ENCODE measurements at regions not wholly inside any gene's neighbourhood (a gene's known extent, or its start where the extent isn't known, plus 50 kb on each side); places are given as distances from the start of the nearest gene placed in this dataset.
"Not testable (repeated sequence)": the region's sequence is repeated elsewhere in the genome, so short reads cannot be mapped to it uniquely, and the experiment has no call there.

DNA sequence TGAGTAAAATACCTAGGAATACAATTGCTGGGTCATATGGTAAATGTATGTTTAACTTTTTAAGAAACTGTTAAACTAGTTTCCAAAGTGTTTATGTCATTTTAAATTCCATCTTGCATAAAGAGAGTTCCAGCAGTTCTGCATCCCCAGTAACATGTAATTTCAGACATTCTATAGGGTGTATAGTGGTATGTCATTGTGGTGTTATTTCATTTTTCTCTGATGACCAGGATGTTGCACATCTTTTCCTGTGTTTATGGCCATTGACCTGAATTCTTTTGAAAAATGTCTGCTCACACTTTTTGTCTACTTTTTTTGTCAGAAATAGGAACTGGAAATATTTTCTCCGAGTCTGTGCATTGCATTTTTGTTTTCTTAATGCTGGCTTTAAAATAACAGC, 128.9 kb downstream of the TMEM200A start:
- in situ Hi-C loops (cut with MboI; ENCODE audit: low sequenced_read_pairs) = no loop called here
- Histone ChIP-seq H3K4me3 (no peak overlapping the region), H3K36me3 (replicated peaks) (no peaks in the 10 kb centered on the region), H3K9me3 (no peaks in the 10 kb centered on the region), H3K4me1 (no peaks in the 10 kb centered on the region), H3K27me3 (ENCODE audit: low read depth) (no peaks in the 10 kb centered on the region)
- DNase-seq (ENCODE audit: low spot score in 2 of 2) = no peak

DNA sequence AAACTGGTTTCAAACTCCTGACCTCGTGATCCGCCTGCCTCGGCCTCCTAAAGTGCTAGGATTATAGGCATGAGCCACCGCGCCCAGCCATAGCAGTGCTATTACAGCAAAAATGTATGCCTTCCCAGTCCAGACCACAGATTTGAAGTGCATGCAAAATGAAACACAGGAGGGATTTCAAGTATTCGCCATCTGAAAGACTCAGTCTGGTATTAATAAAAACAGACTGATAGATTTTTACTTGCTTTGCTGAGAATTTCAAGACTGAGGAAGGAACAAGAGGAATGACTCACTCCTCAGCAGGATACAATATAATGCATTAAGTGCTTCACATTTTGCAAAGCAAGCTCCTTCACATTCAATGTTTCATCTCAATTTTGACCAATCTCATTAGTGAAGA, 134.9 kb downstream of the TMEM200A start:
- H3K4me1 ChIP-seq = no peaks in the 10 kb centered on the region
- no peak overlapping the region for H3K4me3 ChIP-seq
- H3K36me3 ChIP-seq (replicated peaks) = no peaks in the 10 kb centered on the region
- in situ Hi-C loops (cut with MboI; ENCODE audit: low sequenced_read_pairs) = no loop called here
- DNase-seq (ENCODE audit: low spot score in 2 of 2) = no peak
- H3K27me3 ChIP-seq (ENCODE audit: low read depth) = no peaks in the 10 kb centered on the region
- no peaks in the 10 kb centered on the region for H3K9me3 ChIP-seq

DNA sequence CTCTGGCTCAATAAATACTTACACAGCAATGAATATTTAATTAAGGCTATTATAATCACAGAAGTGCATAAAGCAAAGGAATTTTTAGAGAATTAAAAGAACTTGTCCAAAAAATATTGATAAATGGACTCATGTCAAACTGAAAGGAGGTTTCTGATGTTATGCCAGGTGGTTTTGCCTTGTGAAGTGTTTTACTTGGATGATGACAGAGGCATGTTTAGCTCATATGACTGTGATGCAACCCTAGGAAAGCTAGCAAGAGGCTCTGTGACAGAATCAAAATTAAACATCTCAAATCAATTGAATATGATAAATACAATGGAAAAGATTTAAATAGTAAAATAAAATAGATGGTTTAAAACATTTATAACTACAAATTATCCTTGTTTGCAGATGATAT, 137.3 kb downstream of the TMEM200A start:
- in situ Hi-C loops (cut with MboI; ENCODE audit: low sequenced_read_pairs) = no loop called here
- H3K4me1 ChIP-seq = no peaks in the 10 kb centered on the region

DNA sequence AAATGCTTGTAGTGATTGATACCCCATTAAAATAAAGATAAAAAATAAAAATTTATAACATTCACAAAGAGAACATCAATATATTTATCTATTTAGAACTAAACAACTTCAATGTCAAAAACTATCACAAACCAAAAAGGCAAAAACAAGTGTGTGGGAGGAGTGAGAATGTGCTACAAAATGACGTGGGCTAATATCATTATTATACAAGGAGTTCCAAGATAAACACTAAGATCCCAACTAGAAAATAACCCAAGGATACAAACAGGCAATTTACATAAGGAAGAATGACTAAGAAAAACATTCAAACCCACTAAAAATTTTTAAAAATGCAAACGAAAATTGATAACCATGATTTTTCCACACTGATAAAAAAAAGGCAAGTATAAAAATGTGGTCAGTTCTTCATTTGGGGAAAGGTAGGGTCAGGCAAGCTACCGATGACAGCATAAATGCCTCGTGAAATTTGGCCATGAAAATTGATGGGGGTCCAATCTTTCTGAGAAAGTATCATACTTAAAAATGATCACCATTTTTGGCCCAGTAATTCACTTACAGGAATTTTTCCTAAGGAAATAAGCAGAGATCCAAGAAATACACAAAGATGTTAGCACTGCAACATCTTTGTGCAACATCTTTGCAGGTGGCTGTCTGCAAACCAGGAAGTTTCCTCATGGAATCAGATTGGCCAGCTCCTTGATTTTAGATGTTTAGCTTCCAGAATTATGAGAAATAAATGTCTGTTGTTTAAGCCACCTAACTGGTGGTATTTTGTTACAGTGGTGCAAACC, 140.2 kb downstream of the TMEM200A start:
- DNase-seq (ENCODE audit: low spot score in 2 of 2) = no peak

More for the DNA sequence above, 137.3 kb downstream of the TMEM200A start:
- H3K9me3 ChIP-seq = no peaks in the 10 kb centered on the region
- H3K4me3 ChIP-seq = no peak overlapping the region
- H3K27me3 ChIP-seq (ENCODE audit: low read depth) = no peaks in the 10 kb centered on the region
- DNase-seq (ENCODE audit: low spot score in 2 of 2) = no peak
- no peaks in the 10 kb centered on the region for H3K36me3 ChIP-seq (replicated peaks)

DNA sequence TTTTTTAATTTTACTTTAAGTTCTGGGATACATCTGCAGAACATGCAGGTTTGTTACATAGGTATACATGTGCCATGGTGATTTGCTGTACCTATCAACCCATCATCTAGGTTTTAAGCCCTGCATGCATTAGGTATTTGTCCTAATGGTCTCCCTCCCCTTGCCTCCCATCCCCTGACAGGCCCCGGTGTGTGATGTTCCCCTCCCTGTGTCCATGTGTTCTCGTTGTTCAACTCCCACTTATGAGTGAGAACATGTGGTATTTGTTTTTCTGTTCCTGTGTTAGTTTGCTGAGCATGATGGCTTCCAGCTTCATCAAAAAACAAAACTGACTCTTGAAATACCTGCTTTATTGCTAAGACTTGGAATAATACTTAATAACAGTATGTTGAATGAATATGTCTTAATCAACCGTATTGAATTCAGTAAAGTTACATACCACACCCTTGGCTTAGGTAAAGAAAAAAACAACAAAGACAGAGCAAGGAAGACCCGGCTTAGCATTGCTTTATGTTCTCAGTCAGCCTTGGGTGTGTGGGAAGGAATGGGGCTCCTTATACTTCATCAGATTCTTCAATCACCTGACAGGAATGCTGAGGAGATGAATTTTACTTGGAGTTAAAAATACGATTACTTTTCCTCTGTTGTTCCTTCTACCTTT, 141.3 kb downstream of the TMEM200A start:
- H3K4me1 ChIP-seq; H3K9me3 ChIP-seq; H3K36me3 ChIP-seq (replicated peaks); H3K27me3 ChIP-seq (ENCODE audit: low read depth); in situ Hi-C loops (cut with MboI; ENCODE audit: low sequenced_read_pairs); DNase-seq (ENCODE audit: low spot score in 2 of 2); H3K4me3 ChIP-seq: not testable (repeated sequence)

More for the DNA sequence above, 140.2 kb downstream of the TMEM200A start:
- in situ Hi-C loops (cut with MboI; ENCODE audit: low sequenced_read_pairs) = no loop called here
- Histone ChIP-seq H3K9me3 (no peaks in the 10 kb centered on the region), H3K27me3 (ENCODE audit: low read depth) (no peaks in the 10 kb centered on the region), H3K4me1 (no peaks in the 10 kb centered on the region), H3K4me3 (no peak overlapping the region), H3K36me3 (replicated peaks) (no peaks in the 10 kb centered on the region)

DNA sequence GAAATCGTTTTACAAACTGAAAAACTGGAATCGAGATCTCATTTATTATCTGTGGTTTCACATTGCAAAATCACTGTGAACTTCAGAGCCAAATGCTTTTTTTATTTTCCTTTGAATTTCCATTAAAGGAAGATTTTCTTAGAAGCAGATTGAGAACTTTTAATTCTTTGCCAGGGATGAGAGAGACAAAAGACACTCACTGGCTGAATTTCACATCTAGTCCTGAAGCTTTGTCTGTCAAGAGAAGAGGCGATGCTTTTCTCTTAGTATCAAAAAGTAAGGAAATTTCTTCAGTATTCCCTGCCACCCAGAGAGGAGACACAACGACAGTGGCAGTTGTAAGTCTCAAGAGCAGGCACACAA, 141.8 kb downstream of the TMEM200A start:
- in situ Hi-C loops (cut with MboI; ENCODE audit: low sequenced_read_pairs) = no loop called here
- Histone ChIP-seq H3K4me1 (no peaks in the 10 kb centered on the region), H3K9me3 (no peaks in the 10 kb centered on the region), H3K4me3 (no peak overlapping the region), H3K27me3 (ENCODE audit: low read depth) (no peaks in the 10 kb centered on the region), H3K36me3 (replicated peaks) (no peaks in the 10 kb centered on the region)
- no peak for DNase-seq (ENCODE audit: low spot score in 2 of 2)

DNA sequence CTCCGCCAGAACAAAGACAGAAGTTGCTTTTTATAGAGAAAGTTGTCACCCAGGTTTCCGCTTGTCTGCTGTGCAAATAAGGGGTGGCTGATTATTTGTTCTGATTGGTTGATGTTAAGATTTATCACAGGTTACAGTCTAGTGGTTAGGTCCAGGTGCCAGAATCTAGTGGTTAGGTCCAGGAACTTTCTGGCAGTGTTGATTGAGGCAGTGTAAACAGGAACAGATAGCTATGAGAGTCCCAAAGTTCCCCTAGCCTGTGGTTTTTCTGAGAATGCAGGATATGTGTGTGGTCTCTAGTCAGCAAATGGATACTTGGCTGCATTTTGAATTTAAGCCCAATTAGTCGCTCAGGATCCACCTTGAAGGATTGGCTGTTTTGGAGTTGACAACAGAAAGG, 148.0 kb downstream of the TMEM200A start:
- Histone ChIP-seq H3K27me3 (ENCODE audit: low read depth) (no peaks in the 10 kb centered on the region), H3K9me3 (no peaks in the 10 kb centered on the region), H3K4me1 (no peaks in the 10 kb centered on the region), H3K4me3 (no peak overlapping the region), H3K36me3 (replicated peaks) (no peaks in the 10 kb centered on the region)
- DNase-seq (ENCODE audit: low spot score in 2 of 2) = no peak
- in situ Hi-C loops (cut with MboI; ENCODE audit: low sequenced_read_pairs) = no loop called here

DNA sequence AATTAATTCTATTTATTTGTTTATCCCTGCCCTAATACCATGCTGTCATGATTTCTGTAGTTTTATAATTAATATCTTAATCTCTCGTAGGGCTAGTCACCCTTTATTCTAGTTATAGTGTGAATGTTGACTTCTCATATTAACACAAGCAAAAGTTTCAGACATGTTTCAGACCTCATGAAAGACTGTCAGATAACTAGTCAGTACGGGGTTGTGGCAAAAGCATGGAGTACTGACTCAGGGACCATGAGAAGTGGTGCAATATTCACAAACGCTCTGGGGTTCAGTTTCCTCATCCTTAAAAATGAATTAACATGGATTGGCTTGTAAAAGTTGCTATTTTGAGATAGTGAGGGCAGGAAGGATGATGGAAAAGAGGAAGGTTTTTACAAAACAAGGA, 148.9 kb downstream of the TMEM200A start:
- in situ Hi-C loops (cut with MboI; ENCODE audit: low sequenced_read_pairs) = no loop called here
- H3K36me3 ChIP-seq (replicated peaks) = no peaks in the 10 kb centered on the region
- H3K9me3 ChIP-seq = no peaks in the 10 kb centered on the region
- H3K27me3 ChIP-seq (ENCODE audit: low read depth) = no peaks in the 10 kb centered on the region
- no peak for DNase-seq (ENCODE audit: low spot score in 2 of 2)
- no peak overlapping the region for H3K4me3 ChIP-seq
- no peaks in the 10 kb centered on the region for H3K4me1 ChIP-seq

DNA sequence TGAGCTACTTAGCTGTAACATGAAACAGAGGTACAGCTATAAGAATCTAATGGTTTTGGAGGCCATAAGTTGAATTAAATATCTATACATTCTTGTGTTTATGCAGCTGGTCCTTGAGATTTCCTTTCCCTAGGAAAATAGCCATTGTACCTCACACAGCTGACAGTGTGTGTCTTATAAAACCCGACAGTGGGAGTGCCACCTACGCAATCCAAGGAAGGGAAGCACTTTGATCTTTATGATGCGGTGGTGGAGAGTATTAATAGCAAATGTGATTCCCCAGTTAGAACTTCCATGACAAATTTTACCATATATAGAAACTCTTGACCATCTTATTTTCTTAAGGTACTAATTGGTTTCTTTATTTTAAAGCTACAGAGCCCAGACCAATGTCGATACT, 149.5 kb downstream of the TMEM200A start:
- Histone ChIP-seq H3K36me3 (replicated peaks) (no peaks in the 10 kb centered on the region), H3K4me1 (no peaks in the 10 kb centered on the region), H3K9me3 (no peaks in the 10 kb centered on the region), H3K27me3 (ENCODE audit: low read depth) (no peaks in the 10 kb centered on the region), H3K4me3 (no peak overlapping the region)
- in situ Hi-C loops (cut with MboI; ENCODE audit: low sequenced_read_pairs) = no loop called here
- DNase-seq (ENCODE audit: low spot score in 2 of 2) = no peak

DNA sequence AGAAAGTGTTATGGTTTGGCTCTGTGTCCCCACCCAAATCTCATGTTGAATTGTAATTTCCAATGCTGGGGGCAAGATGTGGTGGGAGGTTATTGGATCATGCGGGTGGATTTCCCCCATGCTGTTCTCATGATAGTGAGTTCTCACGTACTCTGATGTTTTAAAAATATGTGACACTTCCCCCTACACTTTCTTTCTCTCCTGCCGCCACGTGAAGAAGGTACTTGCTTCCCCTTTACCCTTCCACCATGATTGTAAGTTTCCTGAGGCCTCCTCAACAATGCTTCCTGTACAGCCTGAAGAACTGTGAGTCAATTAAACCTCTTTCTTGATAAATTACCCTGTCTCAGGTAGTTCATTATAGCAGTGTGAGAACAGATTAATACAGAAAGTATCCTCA, 150.8 kb downstream of the TMEM200A start:
- no peak for DNase-seq (ENCODE audit: low spot score in 2 of 2)
- H3K27me3 ChIP-seq (ENCODE audit: low read depth) = no peaks in the 10 kb centered on the region
- no peak overlapping the region for H3K4me3 ChIP-seq
- H3K9me3 ChIP-seq = no peaks in the 10 kb centered on the region
- H3K36me3 ChIP-seq (replicated peaks) = no peaks in the 10 kb centered on the region
- H3K4me1 ChIP-seq = no peaks in the 10 kb centered on the region
- in situ Hi-C loops (cut with MboI; ENCODE audit: low sequenced_read_pairs) = no loop called here

DNA sequence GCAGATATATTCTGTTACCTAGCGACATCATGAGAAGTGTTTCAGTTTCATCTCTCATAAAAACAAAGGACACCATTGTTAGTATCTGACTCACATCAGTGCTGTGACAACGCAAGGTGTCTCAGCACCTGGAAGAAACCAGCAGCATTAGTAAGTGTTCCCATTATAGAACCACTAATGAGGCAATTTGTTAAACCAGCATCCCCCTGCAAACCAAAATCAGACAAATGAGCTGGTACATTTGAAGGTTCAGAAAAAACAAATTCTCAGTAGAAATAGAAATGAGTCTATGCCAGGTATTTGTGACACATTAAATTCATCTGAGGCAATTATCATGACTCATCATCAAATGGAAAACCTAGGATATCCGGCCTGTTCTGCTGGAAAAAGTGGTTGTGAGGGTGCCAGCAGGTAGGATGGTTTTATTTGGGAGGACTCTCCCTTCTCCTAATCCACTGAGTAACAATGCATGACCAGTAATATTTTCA, 151.7 kb downstream of the TMEM200A start:
- no peak for DNase-seq (ENCODE audit: low spot score in 2 of 2)
- H3K27me3 ChIP-seq (ENCODE audit: low read depth) = no peaks in the 10 kb centered on the region
- H3K4me3 ChIP-seq = no peak overlapping the region
- H3K9me3 ChIP-seq = no peaks in the 10 kb centered on the region
- in situ Hi-C loops (cut with MboI; ENCODE audit: low sequenced_read_pairs) = no loop called here
- no peaks in the 10 kb centered on the region for H3K4me1 ChIP-seq
- H3K36me3 ChIP-seq (replicated peaks) = no peaks in the 10 kb centered on the region

DNA sequence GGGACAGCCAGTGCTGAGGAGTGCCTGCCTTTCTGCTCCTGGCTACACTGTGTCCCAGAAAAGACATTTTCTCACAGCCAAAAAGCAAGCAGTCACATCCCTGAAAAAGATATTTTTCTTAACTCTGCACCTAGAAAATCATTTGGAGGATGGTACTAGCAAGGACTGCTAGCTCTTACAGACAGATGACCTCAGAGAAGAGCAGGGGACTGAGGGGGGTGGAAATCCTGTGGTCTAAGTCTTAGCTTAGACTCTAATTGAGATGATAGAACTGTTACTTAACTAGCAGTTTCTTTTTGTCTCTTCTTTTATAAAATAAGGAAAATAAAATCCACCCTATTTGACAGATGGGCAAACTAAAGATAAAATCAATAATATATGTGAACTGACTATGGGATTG, 152.8 kb downstream of the TMEM200A start:
- Histone ChIP-seq H3K4me1 (no peaks in the 10 kb centered on the region), H3K4me3 (no peak overlapping the region), H3K36me3 (replicated peaks) (no peaks in the 10 kb centered on the region), H3K27me3 (ENCODE audit: low read depth) (no peaks in the 10 kb centered on the region), H3K9me3 (no peaks in the 10 kb centered on the region)
- no peak for DNase-seq (ENCODE audit: low spot score in 2 of 2)
- in situ Hi-C loops (cut with MboI; ENCODE audit: low sequenced_read_pairs) = no loop called here

DNA sequence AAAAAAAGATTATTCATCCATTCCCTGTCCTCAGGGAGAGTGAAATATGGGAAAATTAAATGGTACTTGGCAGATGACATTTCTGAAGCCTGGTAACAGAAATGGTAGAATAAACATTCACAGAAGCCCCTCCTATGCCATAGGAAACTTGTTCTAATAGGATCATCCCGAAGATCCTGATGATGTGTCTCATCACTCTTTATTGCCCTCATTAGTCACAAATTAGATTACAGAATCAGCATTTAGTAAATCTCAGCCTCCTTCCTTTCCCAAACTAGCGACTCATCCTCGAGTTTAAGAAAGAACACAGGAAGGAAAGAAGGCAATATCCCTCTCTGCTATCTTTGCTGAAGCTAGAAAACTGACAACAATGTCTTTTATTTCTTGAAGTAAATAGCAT, 154.4 kb downstream of the TMEM200A start:
- no peak for DNase-seq (ENCODE audit: low spot score in 2 of 2)

DNA sequence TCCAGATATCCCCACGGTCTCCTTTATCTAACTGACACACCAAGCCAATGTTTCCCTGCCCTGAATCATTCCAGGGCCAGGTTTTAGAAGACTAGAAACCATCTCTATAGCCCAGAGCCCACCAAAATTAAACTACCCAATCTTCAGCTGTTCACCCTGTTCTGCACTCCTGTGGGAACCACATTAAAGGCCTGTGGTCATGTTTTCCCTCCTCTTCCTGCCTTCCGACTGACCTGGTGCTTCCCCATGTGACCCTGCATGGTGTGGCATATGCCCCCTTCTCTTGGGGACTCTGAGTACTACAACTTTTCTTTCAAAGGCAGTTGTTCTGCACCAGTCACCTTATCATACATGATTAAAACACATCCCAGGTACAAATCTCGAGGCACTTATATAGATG, 155.0 kb downstream of the TMEM200A start:
- H3K9me3 ChIP-seq = no peaks in the 10 kb centered on the region
- H3K36me3 ChIP-seq (replicated peaks) = no peaks in the 10 kb centered on the region
- no peaks in the 10 kb centered on the region for H3K4me1 ChIP-seq
- H3K4me3 ChIP-seq = no peak overlapping the region
- no peak for DNase-seq (ENCODE audit: low spot score in 2 of 2)
- in situ Hi-C loops (cut with MboI; ENCODE audit: low sequenced_read_pairs) = no loop called here
- no peaks in the 10 kb centered on the region for H3K27me3 ChIP-seq (ENCODE audit: low read depth)

More for the DNA sequence above, 154.4 kb downstream of the TMEM200A start:
- no peaks in the 10 kb centered on the region for H3K4me1 ChIP-seq
- no peaks in the 10 kb centered on the region for H3K9me3 ChIP-seq
- no peaks in the 10 kb centered on the region for H3K36me3 ChIP-seq (replicated peaks)
- no peak overlapping the region for H3K4me3 ChIP-seq
- in situ Hi-C loops (cut with MboI; ENCODE audit: low sequenced_read_pairs) = no loop called here
- no peaks in the 10 kb centered on the region for H3K27me3 ChIP-seq (ENCODE audit: low read depth)
